Choroid plexus epithelial cell (primary cell): ENCODE measurements at regions not wholly inside any gene's neighbourhood (a gene's known extent, or its start where the extent isn't known, plus 50 kb on each side); places are given as distances from the start of the nearest gene placed in this dataset.
A peak's percentile ranks its signal among the peaks of the same experiment; 100 is the strongest.

Source experiments
- DNase-seq: peaks from one replicate; pipeline ENCODE4 v3.0.0-alpha.2; 2010; ENCODE audit warnings: low read depth
- H3K4me3 ChIP-seq: 2 replicates; pipeline ENCODE4 v1.5.1; 2011; ENCODE audit warnings: low read depth, mild to moderate bottlenecking, control low read depth, low read length, moderate library complexity
- CTCF ChIP-seq: conservative IDR thresholded peaks from 2 replicates; pipeline ENCODE4 v1.5.1; 2011; ENCODE audit warnings: low read depth, mild to moderate bottlenecking, control low read depth, inconsistent platforms, low read length, moderate library complexity

- no peak for TF ChIP-seq CTCF
- DNase-seq = no peak
- H3K4me3 ChIP-seq = no peak overlapping the region
These were observed 247.0 kb upstream of the THBS1 start for GRCh38 chr15:39333896-39334295.

- no peak for TF ChIP-seq CTCF
- DNase-seq = peak; percentile 39
These were observed 244.0 kb upstream of the THBS1 start for GRCh38 chr15:39336926-39337325.

GRCh38 chr15:39338251-39338650 lies 242.6 kb upstream of the THBS1 start:
- H3K4me3 ChIP-seq = no peak overlapping the region
- TF ChIP-seq CTCF = no peak
- DNase-seq = no peak

More at GRCh38 chr15:39336926-39337325, 244.0 kb upstream of the THBS1 start:
- H3K4me3 ChIP-seq = no peak overlapping the region

- no peak overlapping the region for H3K4me3 ChIP-seq
- DNase-seq = no peak
- no peak for TF ChIP-seq CTCF
These were observed 239.8 kb upstream of the THBS1 start for GRCh38 chr15:39340903-39341645.

- H3K4me3 ChIP-seq = no peak overlapping the region
- TF ChIP-seq CTCF = no peak
These were observed 236.2 kb upstream of the THBS1 start for GRCh38 chr15:39344662-39345141.

GRCh38 chr15:39345176-39345575 lies 235.7 kb upstream of the THBS1 start:
- no peak for DNase-seq
- H3K4me3 ChIP-seq = no peak overlapping the region
- TF ChIP-seq CTCF = no peak

More at GRCh38 chr15:39344662-39345141, 236.2 kb upstream of the THBS1 start:
- DNase-seq = no peak

- no peak overlapping the region for H3K4me3 ChIP-seq
- TF ChIP-seq CTCF = no peak
- no peak for DNase-seq
These were observed 233.4 kb upstream of the THBS1 start for GRCh38 chr15:39347453-39347852.
